GM12875 (cell line): ENCODE measurements at regions not wholly inside any gene's neighbourhood (a gene's known extent, or its start where the extent isn't known, plus 50 kb on each side); places are given as distances from the start of the nearest gene placed in this dataset.
"Not testable (repeated sequence)": the region's sequence is repeated elsewhere in the genome, so short reads cannot be mapped to it uniquely, and the experiment has no call there.

Experiments used
- H3K4me3 ChIP-seq: one replicate; pipeline ENCODE4 v1.5.1; 2011; ENCODE audit warnings: low read depth, low read length, control low read depth
- TF ChIP-seq, protein P1 (sequence below): IDR thresholded peaks from 2 replicates; pipeline ENCODE4 v1.5.1; 2011; ENCODE audit warnings: low read depth, mild to moderate bottlenecking, control low read depth, inconsistent platforms, low read length, moderate library complexity, borderline replicate concordance; ENCODE audit not compliant: insufficient read depth

DNA sequence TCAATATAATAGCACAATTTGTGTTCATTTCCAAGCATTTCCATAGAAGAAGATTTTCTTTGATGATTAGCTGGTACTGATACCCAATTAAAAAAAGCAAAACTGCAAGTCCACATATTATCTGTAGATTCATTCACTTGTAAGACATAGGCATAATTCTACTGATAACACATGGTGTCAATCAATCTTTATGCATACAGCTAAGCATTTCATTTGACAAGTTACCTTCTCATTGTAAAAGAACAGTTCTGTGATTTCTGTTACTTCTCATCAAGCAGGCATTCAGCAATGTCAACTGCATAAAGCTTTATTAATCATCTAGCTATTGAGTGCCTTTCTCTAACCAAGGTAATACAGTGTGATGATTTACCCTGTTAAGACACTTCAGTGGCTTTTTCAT is 672.0 kb downstream of the PLOD2 start:
- TF ChIP-seq, protein P1, sequence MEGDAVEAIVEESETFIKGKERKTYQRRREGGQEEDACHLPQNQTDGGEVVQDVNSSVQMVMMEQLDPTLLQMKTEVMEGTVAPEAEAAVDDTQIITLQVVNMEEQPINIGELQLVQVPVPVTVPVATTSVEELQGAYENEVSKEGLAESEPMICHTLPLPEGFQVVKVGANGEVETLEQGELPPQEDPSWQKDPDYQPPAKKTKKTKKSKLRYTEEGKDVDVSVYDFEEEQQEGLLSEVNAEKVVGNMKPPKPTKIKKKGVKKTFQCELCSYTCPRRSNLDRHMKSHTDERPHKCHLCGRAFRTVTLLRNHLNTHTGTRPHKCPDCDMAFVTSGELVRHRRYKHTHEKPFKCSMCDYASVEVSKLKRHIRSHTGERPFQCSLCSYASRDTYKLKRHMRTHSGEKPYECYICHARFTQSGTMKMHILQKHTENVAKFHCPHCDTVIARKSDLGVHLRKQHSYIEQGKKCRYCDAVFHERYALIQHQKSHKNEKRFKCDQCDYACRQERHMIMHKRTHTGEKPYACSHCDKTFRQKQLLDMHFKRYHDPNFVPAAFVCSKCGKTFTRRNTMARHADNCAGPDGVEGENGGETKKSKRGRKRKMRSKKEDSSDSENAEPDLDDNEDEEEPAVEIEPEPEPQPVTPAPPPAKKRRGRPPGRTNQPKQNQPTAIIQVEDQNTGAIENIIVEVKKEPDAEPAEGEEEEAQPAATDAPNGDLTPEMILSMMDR, result no peak
- no peak overlapping the region for H3K4me3 ChIP-seq

DNA sequence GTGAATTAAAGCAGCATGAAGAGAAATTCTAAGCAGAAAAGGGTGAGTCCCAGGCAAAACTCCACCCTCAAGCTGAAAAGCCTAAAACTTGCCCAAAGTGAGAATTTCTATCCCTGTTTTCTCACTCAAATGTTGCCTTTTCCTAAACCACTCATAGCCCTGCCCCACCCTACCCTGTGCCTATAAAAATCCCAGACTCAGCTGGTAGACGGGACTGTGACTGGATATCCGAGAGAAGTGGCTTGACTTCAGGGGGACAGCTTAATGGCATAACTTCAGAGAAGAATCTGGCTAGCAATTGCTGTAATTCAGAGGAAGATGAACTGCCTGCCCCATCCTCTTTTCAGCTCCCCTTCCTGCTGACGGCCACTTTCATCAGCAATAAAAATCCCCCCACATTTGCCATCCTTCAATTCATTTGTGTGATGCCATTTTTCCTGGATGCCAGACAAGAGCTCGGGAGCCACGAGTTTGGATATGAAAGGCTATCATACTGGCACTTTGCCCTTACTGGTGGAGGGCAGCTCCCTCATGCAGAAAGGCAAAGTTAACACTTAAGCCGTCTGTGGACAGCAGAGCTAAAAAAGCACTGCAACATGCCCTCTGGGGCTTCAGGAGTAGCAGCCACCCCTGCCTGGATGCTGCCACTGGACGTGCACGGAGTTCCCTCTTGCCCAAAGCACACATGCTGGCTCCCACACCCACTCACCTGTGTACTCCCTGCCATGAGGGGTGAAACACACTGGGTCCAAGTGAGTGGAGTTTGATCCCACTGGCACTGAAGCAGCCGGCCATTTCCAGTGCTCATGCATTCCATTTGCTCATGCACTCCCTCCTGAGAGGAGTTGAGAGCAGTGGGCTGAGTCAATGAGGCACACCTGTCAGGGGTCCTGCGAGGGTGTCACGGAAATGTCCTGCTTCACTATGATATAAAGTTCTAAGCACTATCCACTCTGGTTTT is 670.6 kb downstream of the PLOD2 start:
- TF ChIP-seq, protein P1, result no peak
- H3K4me3 ChIP-seq, result no peak overlapping the region

DNA sequence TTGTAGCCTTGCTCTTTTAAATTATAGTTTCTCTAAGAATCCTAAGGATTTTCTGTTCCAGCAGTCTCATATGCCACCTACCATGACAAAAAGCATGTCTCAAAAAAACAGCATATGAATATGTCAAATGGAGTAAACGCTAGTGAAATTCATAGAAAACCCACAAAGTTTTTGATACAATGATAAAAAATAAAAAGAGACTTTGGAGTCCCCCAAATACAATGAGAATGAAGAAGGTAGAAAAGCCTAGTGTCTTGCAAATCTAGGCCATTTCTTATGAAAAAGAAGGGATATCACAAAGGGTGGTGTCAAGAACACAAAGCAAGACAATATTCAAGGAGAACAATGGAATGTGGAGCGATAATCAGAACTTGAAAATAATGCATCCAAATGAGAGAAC is 668.5 kb downstream of the PLOD2 start:
- no peak overlapping the region for H3K4me3 ChIP-seq
- TF ChIP-seq, protein P1, result no peak

DNA sequence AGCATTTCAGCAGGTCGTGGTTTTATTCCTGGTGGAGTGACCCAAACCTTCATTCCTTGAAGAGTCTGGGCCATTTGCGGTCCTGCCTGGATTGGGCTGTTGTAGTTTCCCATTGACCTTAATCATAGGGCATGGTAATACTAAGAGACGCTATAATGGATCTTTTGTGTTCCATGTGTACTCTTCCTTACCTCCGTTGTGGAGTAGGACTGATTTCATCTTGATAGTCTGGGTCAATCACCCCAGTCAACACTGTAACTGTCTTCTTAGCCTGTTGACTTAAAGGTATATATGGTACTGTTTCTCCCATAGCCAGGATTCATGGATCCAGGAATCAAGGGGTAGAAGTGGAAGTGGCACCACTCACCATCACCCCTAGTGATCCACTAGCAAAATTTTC is 643.6 kb downstream of the PLOD2 start:
- not testable (repeated sequence) for H3K4me3 ChIP-seq

DNA sequence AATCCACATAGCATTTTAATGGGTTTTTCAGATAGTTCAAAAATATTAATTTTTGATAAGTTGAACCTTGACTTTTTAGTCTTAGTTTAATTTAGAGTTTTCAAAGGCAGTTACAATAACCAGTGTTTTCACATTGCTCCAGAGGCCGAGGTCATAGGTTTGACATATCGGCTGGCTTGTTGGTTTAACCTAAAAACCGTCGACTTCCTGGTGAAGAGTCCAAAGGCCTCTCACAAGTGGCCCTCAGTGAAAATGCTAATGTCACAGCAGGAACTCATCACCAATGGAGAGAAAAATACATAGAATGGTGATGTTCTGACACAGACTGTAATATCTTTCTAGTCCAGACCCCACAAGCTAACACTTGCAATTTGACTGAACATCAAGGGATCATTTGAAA is 642.3 kb downstream of the PLOD2 start:
- TF ChIP-seq, protein P1, result no peak
- no peak overlapping the region for H3K4me3 ChIP-seq

DNA sequence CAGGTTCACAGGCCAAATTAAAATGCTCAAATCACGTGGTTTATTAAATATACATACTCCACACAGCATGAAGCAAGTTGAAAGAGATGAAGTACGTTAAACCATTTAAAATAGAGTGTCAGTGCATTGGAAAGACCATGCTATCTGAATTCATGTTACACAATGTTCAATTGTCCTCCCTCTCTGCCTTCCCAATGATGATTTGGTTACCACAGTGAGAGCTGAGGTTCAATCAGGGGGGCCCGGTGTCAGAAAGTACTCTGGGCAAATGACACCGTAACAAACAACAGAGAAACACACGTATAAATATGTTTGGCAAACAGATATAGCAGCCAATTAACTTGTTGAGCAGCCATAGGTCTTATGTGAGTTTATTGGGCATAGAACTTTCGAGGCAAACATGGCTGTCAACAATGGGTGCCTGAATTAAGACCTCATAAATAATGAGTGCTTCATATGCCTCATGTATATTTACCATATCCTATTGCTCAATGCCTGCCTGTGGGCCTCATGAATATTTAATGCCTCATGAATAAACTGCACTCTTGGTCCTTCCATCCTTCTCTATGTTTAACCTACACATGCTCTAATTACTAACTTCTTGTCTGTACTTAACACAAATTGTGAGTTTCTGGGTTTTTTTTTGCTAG is 641.5 kb downstream of the PLOD2 start:
- no peak overlapping the region for H3K4me3 ChIP-seq
- TF ChIP-seq, protein P1, result no peak

DNA sequence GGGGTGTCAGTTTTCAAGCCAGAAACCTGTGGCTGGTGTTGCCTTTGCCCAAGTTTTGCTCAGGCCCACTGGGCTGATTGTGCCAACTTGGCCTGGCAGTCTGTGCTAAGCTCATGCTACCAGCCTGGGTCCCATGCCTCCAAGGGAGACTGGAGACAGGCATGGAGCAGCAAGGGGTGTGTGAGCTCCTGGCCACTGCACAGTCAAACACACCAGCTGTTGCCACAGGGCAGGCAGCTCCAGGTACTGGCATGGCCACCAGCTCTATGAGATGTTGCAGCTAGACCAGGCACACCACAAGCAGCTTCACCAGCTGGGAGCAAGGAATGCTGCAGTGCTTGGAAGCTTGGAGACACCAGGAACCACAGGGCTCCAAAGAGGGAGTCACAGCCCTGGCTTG is 638.8 kb downstream of the PLOD2 start:
- TF ChIP-seq, protein P1, result no peak
- H3K4me3 ChIP-seq, result no peak overlapping the region
